Gastroesophageal sphincter (tissue), 4 donors: ENCODE measurements at regions not wholly inside any gene's neighbourhood (a gene's known extent, or its start where the extent isn't known, plus 50 kb on each side); places are given as distances from the start of the nearest gene placed in this dataset.
A peak's percentile ranks its signal among the peaks of the same experiment; 100 is the strongest.

ENCODE experiments used
- ATAC-seq: fragments of 150-250 bp; one replicate; pipeline ENCODE4 v1.9.1; 2016; ENCODE audit warnings: mild to moderate bottlenecking, moderate library complexity
- H3K27ac ChIP-seq, 4 donors: fragments of 200-600 bp; sonication (generic) in 3 of 4; 1 replicate in 3 of 4; 2 replicates in 1 of 4; pipeline ENCODE4 v1.5.1; 2016 to 2019
- H3K27me3 ChIP-seq: fragments of 200-600 bp; sonication (generic); one replicate; pipeline ENCODE4 v1.5.1; 2019
- H3K36me3 ChIP-seq, 2 donors: fragments of 200-600 bp; sonication (generic); one replicate each; pipeline ENCODE4 v1.5.1; 2019; ENCODE audit warnings: control low read depth in 1 of 2
- H3K4me1 ChIP-seq, 3 donors: fragments of 200-600 bp; sonication (generic); 1 replicate in 2 of 3; 2 replicates in 1 of 3; pipeline ENCODE4 v1.5.1; 2016 to 2019; ENCODE audit warnings: control low read depth in 2 of 3
- H3K4me3 ChIP-seq, 2 donors: fragments of 200-600 bp; sonication (generic); one replicate each; pipeline ENCODE4 v1.5.1; 2019; ENCODE audit warnings: mild to moderate bottlenecking in 1 of 2, moderate library complexity in 1 of 2
- H3K9me3 ChIP-seq, 3 donors: fragments of 200-600 bp; sonication (generic); one replicate each; pipeline ENCODE4 v1.5.1; 2017 to 2019; ENCODE audit warnings: control low read depth in 2 of 3
- CTCF ChIP-seq, 4 experiments: fragments of 200-600 bp in 2 of 4; fragments of 450-650 bp in 2 of 4; sonication (generic) in 1 of 4; IDR thresholded peaks; one replicate each; pipeline ENCODE4 v1.5.1; 2017 to 2019; ENCODE audit warnings: antibody characterized with exemption in 4 of 4, mild to moderate bottlenecking in 2 of 4, moderate library complexity in 2 of 4
- EP300 ChIP-seq: sonication (generic); formaldehyde crosslinking; IDR thresholded peaks from one replicate; pipeline ENCODE4 v1.6.1; 2017; ENCODE audit warnings: antibody characterized with exemption, mild to moderate bottlenecking
- POLR2A ChIP-seq, 2 donors: fragments of 450-650 bp; IDR thresholded peaks; one replicate each; pipeline ENCODE4 v1.6.1; 2017; ENCODE audit warnings: antibody characterized with exemption in 2 of 2, mild to moderate bottlenecking in 2 of 2, moderate library complexity in 1 of 2
- POLR2AphosphoS5 ChIP-seq: sonication (generic); formaldehyde crosslinking; IDR thresholded peaks from one replicate; pipeline ENCODE4 v1.6.1; 2017; ENCODE audit warnings: antibody characterized with exemption
- WGBS, 2 donors: methylation state at CpG; one replicate each; pipeline ENCODE4 v1.1.5; 2018; ENCODE audit warnings: low coverage in 1 of 2; 5-methylcytosine and 5-hydroxymethylcytosine counted together

GRCh38 chr4:185995665-185996064 is 73.3 kb upstream of the TLR3 start:
- ATAC-seq, result no peak
- Histone ChIP-seq H3K4me1 (peaks cover 0 to 22% (median 0%) of the 10 kb centered on the region in 3 donors), H3K4me3 (no peak overlapping the region), H3K27me3 (no peaks in the 10 kb centered on the region), H3K9me3 (no peaks in the 10 kb centered on the region), H3K36me3 (no peaks in the 10 kb centered on the region), H3K27ac (no peak overlapping the region)
- TF ChIP-seq EP300 (no peak), CTCF (IDR thresholded peaks at IDR 0.05) (no peak), POLR2AphosphoS5 (no peak)
- WGBS, 2 donors, result 72 to 92% methylated on average over 3 to 6 of the region's 6 CpGs

GRCh38 chr4:185997296-185997695 is 71.7 kb upstream of the TLR3 start:
- Histone ChIP-seq H3K4me1 (peaks cover 0 to 26% (median 0%) of the 10 kb centered on the region in 3 donors), H3K27ac (no peak overlapping the region), H3K4me3 (no peak overlapping the region), H3K9me3 (no peaks in the 10 kb centered on the region), H3K27me3 (no peaks in the 10 kb centered on the region), H3K36me3 (no peaks in the 10 kb centered on the region)
- no peak for ATAC-seq
- 83 to 92% methylated on average over 3 to 7 of the region's 7 CpGs for WGBS, 2 donors
- TF ChIP-seq POLR2A (IDR thresholded peaks at IDR 0.05) (no peak), POLR2AphosphoS5 (no peak), EP300 (no peak), CTCF (IDR thresholded peaks at IDR 0.05) (no peak)

GRCh38 chr4:185998791-185999190 is 70.2 kb upstream of the TLR3 start:
- Histone ChIP-seq H3K27me3 (no peaks in the 10 kb centered on the region), H3K36me3 (no peaks in the 10 kb centered on the region), H3K27ac (peak overlapping the region in 2 of 4 donors; percentile 21 to 55), H3K9me3 (no peaks in the 10 kb centered on the region), H3K4me3 (no peak overlapping the region), H3K4me1 (peaks cover 0 to 26% (median 0%) of the 10 kb centered on the region in 3 donors)
- no peak for ATAC-seq
- 58 to 86% methylated on average over 2 to 5 of the region's 5 CpGs for WGBS, 2 donors
- TF ChIP-seq POLR2AphosphoS5, result no peak
- TF ChIP-seq POLR2A (IDR thresholded peaks at IDR 0.05), result no peak
- no peak for TF ChIP-seq EP300
- no peak for TF ChIP-seq CTCF (IDR thresholded peaks at IDR 0.05)

- TF ChIP-seq POLR2AphosphoS5 (no peak), POLR2A (IDR thresholded peaks at IDR 0.05) (no peak), CTCF (IDR thresholded peaks at IDR 0.05) (no peak), EP300 (no peak)
- Histone ChIP-seq H3K9me3 (no peaks in the 10 kb centered on the region), H3K27me3 (no peaks in the 10 kb centered on the region), H3K4me3 (no peak overlapping the region), H3K36me3 (no peaks in the 10 kb centered on the region), H3K27ac (peak overlapping the region in 2 of 4 donors; percentile 21 to 55), H3K4me1 (peaks cover 0 to 26% (median 0%) of the 10 kb centered on the region in 3 donors)
- ATAC-seq, result no peak
- WGBS, 2 donors, result 14 to 18% methylated on average over 7 to 8 of the region's 8 CpGs
Observed at GRCh38 chr4:185999207-185999606, 69.7 kb upstream of the TLR3 start.

GRCh38 chr4:186002853-186003252 is 66.1 kb upstream of the TLR3 start:
- TF ChIP-seq EP300, result no peak
- no peak for TF ChIP-seq POLR2AphosphoS5
- TF ChIP-seq POLR2A (IDR thresholded peaks at IDR 0.05), result no peak
- no peak for TF ChIP-seq CTCF (IDR thresholded peaks at IDR 0.05)
- Histone ChIP-seq H3K4me3 (no peak overlapping the region), H3K36me3 (no peaks in the 10 kb centered on the region), H3K27me3 (no peaks in the 10 kb centered on the region), H3K27ac (no peak overlapping the region), H3K4me1 (peaks cover 0 to 26% (median 0%) of the 10 kb centered on the region in 3 donors), H3K9me3 (no peaks in the 10 kb centered on the region)
- 91 to 92% methylated on average over 4 to 6 of the region's 9 CpGs for WGBS, 2 donors
- ATAC-seq, result no peak
